GM18499 (cell line): ENCODE measurements at regions not wholly inside any gene's neighbourhood (a gene's known extent, or its start where the extent isn't known, plus 50 kb on each side); places are given as distances from the start of the nearest gene placed in this dataset.

Source experiments
- ATAC-seq: cut with Tn5 transposase; IDR thresholded peaks from one replicate; pipeline ENCODE4 v1.9.1; 2021; ENCODE audit warnings: moderate number of reproducible peaks; ENCODE audit not compliant: insufficient read depth, unreplicated experiment

DNA sequence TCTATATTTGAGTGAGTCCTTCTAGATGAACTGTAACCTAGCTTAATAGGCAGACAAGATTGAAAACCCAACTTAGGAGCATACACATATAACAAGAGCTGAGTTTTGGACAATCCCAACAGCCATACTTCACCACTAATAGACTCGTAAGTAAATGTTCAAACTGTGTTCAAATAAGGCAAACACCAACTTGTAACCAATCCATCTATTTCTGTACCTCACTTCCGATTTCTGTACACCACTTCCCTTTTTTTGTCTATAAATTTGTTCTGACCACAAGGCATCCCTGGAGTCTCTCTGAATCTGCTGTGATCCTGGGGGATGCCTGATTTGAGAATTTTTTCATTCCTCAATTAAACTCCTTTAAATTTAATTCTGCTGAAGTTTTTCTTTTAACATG, 1149.1 kb upstream of the NRXN1 start:
- no peak for ATAC-seq

DNA sequence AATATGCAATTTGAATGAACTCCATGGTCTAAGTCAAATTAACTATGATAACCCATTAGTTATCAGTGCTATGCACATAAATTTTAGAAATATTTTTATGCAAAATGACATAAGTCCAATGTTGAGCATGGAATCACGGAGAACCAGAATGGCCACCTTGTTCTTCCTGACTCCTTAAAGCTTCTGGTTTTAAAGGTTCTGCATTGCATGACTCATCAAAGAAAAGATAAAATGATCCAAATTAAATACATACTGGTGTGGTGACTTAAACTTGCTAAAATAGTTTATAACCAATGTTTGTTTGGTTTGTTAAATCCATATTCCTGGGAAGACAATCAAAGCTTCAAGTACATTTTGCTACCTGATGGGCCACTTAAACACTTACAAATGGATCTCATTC, 1146.9 kb upstream of the NRXN1 start:
- no peak for ATAC-seq

DNA sequence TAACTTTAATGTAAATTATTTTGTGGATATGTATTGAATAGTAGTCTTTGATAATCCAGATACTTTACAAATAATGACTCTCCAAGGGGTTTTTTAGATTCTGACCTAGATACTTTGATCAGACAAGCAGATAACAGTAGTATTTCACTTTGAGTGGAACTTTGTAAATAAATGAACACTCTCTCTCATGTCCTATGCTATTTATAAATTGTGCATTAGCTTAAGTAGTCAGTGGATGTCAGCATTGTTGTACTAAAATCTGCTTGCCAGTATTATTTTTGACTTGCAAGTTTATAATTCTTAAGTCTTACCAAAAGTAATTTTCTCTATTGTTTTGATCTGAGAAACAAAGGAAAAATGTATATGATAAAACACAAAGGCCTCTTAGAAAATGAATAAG, 1113.1 kb upstream of the NRXN1 start:
- ATAC-seq, result no peak

DNA sequence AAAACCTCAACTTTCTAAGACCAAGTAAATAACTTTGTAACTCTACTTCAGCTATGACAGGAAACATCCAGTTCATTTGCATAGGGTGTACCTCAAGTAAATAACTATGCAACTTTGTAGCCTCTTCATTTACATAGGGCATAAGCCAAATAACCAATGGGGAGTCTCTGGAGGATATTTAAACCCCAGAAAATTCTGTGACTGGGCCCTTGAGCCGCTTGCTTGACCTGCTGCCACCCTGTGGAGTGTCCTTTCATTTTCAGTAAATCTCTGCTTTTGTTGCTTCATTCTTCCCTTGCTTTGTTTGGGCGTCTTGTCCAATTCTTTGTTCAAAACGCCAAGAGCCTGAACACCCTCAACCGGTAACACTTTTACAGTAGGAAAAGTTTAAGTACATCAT, 1112.7 kb upstream of the NRXN1 start:
- ATAC-seq, result no peak

DNA sequence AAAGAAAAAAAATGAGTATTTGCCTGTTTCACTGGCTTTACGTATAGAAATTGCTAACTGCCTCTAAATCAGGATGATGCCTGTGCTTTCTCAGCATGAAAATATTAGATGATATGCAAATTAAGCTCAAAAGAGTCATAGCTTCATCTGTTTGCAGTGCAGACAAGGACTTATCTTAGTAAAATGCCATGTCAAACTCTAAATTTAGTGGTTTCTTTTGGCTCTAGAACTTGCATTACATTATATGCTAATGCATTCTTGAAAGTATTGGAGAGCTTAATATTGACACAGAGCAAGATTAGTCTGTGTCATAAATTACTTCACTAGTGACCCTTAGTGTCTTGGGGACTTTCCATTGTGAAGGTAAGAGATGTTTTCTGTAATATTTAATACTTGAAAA, 1109.1 kb upstream of the NRXN1 start:
- ATAC-seq, result no peak

DNA sequence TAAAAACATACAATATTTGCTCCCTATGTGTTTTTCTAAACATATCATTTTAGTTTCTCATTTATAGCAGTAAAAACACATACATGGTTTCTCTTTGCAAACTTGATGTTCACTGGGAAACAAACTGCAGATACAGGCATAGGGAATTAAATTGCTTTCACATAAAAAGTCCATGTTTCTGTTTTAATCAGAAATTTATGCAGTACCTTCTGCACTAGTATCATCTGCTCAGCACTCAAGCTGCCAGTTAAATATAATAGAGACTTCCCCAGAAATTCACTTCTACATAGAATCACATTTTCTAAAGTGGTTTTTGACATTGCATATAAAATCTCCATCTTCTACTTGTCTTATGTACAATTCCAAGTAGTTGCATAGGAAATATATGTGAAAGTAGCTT, 1107.3 kb upstream of the NRXN1 start:
- no peak for ATAC-seq

DNA sequence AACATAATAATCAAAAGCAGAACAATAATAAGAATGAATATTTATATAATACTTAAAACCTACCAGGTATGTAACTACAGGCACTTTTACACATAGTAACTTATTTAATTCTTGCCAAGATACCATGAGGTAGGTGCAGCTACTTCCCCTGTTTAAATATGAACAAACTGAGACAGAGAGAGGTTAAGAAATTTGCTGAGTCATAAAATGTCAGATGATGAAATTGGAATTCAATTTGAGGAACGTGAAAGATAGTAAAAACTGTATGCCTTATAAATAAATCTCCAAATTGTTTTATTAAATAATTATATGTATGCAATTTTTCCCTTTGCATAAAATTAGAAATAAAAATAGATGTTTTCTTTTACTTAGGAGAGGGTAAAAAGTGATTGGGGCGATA, 1103.3 kb upstream of the NRXN1 start:
- no peak for ATAC-seq

DNA sequence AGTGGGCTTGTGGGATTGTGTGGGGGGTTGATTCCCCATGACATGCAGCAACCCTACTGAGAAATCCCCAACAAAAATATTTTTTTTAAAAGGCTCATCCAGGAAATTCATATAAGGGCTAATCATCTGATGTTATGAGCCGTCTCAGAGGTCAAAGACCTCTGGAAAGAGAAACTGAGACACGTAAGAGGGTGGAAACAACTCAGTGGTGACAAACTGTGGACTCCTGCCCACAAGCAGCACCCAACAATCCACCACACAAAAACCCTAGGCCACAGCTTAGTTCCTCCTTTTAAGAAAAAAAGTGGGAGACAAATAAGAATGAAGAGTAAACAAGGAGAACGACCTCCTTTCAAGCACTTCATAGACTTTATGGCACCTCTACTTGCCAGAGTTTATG, 1096.1 kb upstream of the NRXN1 start:
- ATAC-seq, result no peak

DNA sequence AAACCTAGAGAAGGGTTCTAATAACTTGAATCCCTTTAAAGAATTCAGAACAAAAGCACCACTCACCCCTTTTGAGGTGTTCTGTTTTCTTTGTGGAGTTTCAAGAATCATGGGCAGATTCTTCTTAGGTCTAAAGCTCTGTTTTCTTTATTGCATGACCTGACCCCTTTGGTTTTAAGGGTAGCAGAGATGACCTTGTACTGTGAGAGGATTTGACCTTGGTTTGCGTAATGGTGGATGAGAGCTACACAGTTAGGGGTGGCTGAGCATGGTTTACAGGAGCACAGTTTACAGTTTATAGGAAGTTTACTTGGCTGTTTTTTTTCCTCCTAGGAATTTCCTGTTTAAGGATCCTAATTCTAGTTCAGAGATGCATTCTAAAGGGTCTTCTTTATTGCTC, 1095.6 kb upstream of the NRXN1 start:
- ATAC-seq, result no peak

DNA sequence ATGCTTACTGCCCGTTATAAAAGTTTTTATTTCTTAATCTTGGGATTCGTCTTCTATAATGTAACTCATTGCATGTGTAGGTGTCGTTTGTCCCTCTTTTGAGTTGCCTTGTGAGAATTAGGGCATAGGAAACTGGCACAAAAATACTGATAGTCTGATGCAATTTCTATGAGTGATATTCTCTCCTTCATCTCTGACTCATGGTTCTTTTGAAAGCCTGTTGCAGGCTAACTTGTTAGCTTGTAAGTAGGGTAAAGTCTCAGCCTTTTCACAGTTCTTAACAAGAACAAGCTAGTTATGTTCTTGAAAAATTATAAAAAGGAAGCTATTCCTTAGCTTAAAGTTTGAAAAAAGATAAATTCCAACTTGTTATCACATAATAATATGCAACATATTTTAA, 1085.4 kb upstream of the NRXN1 start:
- ATAC-seq, result no peak

DNA sequence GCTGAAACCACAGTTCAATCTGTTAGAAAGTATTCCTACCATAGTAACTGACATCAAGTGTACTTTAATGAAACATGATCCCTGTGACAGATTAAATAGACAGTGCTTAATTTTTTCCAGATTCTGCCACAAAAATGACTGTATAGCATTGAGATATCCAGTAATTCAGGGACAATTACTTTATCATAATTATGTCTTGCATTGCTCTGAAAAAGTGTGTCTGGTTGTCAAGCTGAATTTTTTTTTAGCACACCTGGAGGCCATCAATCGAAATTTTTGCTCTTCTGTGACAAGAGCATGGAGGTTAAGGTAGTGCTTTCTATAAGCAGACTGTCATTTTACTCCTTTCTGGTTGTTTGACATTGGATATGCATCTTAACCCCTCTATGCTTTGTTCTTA, 1083.8 kb upstream of the NRXN1 start:
- no peak for ATAC-seq

DNA sequence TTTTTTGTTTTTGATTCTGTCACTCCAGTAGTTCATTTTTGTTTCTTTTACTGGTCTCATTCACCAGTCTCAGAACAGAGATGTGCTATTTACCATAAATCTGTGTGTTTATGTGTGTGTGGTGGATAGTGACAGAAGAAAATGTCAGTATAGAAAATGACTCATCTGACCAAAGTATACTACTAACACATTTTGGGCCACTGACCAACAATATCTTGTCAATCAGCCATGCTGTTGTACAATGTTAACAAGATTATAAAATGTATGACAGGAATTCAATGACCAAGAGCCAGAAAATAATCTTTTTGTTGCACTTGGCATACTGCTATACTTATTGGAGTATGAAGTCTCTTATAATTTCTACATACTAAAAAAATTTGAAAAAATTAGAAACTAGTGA, 1081.4 kb upstream of the NRXN1 start:
- ATAC-seq, result no peak

DNA sequence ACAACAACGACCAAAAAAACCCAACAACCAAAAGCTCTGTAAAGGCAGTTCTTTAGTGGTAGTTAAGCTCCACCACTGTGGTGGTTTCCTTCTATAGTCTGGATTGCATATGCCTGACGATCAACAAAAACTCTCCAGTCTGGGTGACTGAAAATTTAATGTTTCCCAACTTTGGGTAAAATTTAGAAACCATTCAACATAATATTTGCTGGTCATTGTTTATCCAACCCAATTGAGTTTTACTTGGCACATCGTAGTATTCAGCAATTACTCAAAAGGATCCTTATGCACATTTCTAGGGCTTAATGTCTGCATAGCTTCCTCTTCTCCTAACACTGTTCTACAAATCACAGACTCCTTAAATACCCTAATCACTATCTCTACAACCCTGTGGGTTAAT, 1080.2 kb upstream of the NRXN1 start:
- ATAC-seq, result no peak

DNA sequence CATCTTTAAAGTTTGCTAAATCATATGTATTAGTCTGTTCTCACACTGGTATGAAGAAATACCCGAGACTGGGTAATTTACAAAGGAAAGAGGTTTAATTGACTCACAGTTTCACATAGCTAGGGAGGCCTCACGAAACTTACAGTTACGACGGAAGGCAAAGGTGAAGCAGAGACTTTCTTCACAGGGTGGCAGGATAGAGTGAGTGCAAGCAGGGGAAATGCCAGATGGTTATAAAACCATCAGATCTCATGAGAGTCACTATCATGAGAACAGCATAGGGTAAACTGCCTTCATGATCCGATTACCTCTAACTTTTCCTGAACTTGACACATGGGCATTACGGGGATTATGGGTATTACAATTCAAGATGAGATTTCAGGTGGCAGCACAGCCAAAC, 1075.2 kb upstream of the NRXN1 start:
- no peak for ATAC-seq

DNA sequence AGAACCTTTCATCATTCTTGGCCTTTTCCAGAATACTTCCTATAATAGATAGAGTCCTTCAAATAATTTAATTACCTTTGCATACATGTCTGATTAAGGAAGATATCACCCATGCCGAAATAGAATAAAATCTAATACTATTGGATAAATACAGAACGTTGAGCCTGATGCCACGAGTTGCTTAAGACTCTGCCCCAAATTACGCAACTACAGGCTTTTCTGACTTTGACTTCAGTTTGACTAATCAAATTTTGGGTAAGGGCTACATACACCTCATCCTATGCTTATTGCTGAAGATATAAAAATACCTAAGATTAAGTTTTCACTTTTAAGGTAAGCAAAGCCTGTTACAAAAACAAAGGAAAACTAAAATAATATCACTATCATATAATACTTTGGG, 1065.1 kb upstream of the NRXN1 start:
- ATAC-seq, result no peak

DNA sequence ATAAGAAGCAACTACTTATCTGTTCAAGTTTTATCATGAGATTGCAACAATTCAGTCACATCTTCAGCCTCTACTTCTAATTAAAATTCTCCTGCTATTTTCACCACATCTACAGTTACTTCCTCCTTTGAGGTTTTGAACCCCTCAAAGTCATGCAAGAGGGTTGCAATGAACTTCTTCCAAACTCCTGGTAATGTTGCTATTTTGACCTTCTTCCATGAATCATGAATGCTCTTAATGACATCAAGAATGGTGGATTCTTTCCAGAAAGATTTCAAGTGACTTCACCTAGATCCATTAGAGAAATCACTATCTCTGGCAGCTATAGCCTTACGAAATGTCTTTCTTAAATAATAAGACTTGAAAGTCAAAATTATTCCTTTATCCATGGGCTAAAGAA, 1052.8 kb upstream of the NRXN1 start:
- ATAC-seq, result no peak

DNA sequence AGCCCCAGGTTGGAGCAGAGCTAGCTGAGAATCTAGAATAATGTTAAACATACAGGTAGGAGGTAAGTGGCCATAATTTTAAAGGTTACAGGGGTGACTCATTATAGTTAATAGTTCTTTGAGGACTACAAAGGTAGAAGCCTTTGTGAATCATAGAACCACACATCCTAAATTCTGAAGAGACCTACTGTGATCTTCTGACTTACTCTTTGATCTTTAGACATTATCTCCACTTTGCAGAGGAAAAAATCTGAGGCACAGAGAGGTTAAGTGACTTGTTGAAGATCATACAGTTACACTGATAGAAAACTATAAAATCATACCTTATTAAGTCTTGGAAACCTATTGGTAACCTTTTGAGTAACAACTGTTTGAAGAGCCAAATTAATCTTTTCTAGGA, 1051.3 kb upstream of the NRXN1 start:
- no peak for ATAC-seq

DNA sequence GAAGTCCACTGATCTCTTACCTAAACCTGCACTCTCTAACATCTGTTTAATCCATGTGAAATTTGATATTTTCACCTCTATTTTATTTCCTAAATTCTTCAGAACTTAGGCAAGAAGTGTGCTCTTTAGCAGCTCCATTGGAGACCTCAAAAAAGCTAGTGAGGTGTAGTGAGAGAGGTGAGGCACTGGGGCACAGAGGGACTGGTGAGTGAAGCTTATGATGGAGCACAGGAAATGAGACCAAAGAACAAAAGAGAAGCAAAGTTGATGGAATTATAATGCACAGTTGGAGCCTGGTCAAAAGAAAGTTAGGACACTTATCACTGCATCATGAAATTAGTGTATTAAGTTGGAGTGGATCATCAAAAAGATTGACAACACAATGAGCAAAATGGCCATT, 1050.7 kb upstream of the NRXN1 start:
- no peak for ATAC-seq

DNA sequence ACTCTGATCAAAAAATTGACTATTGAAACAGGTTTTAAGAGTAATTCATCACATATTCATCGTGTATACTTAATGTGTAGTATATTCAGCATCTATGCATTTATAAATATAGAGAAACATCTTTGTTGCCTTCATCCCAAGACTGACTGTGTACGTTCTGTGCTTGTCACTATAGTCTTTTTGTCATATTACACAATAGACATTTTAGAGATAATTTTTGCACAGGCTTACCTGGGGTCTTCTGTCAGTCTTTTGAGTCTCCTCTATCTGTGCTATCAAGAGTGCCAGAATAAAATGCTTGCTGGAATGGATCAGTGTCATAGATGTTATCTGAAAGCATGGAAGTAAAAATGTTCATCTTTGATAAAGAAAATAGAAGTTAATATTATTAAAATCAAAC, 1047.7 kb upstream of the NRXN1 start:
- ATAC-seq, result no peak

DNA sequence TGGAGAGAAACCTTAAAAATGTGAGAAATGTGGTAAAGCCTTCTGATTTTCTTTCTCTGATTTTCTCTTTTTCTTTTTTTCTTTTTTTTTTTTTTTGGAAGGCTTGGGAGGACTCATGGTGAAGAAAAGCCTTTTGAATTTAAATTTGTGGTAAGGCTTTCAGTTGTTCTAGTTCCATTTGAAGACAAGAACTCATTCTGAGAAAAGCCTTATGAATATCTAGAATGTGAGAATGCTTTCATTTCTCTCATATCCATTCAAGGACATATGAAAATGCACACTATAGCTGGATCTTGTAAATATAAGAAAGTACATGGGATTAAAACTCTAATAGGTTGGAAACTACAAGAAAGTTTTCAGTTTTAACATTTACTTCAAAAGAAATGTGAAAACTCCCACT, 1045.2 kb upstream of the NRXN1 start:
- ATAC-seq, result no peak

DNA sequence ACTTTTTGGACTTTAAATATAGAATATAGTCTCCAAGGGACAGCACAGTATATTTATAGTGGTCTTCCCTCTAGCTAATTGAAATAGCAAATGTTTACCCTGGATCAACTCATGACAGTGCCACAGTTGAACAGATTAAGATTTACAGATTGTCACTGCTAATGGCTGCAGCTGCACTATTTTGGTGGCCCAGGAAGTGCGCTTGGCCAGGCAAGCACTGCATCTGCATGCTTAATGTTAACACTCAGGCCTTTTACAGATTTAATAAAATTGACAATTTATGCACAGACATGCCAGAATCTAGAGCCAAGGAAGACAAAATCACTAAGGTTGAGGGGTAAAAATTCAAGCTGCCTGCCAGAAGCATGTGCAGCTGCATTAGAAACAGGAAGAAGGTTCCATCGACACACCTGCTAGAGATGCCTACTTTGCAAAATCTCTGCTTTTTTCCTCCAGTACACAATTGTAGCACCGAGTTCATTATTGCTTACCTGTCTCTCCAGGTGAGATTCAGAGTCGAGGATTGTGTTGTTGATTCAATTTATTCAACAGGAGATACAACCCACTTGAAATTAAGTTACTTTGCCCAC, 1042.3 kb upstream of the NRXN1 start:
- no peak for ATAC-seq

DNA sequence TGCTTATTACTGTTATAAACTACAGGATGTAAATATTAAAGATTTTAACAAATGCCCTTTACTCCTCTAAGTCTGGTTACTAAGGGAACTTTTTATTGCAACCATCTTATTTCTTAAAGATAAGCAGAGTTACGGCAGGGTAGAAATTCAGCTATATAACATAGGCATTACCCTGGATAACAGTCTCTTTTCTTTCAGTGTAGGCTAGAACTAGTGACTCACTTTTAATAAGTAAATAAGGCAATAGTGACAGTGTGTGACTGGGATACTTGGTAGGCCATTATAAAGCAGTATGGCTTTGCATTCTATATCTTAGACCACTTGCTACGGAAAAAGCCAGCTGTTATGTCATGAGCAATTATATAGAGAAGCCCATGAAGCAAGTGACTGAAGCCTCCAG, 1041.0 kb upstream of the NRXN1 start:
- no peak for ATAC-seq

DNA sequence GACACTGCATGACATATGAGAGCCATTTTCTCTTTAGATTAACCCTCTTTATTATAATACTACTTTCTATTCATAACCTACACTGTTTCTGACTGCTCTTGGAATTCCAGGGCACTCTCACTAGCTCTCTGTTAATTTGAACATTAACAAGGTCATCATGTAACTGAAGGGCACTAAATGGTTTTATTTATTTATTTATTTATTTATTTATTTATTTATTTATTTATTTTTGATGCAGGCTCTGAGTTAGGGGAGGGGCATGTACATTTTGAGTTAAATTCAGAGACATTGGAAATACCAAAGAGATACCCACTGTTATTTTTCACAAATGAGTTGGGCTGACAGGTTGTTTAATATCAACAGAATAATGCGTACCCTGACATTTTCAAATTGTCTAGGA, 1038.7 kb upstream of the NRXN1 start:
- ATAC-seq, result no peak
